CD4-positive, alpha-beta T cell (primary cell): ENCODE measurements at regions not wholly inside any gene's neighbourhood (a gene's known extent, or its start where the extent isn't known, plus 50 kb on each side); places are given as distances from the start of the nearest gene placed in this dataset.

Source experiments
- ATAC-seq: fragments of 200-7000 bp; cut with Tn5 transposase; one replicate; pipeline ENCODE4 v1.10.0; 2022; ENCODE audit warnings: mild to moderate bottlenecking; ENCODE audit not compliant: poor library complexity
- CTCF ChIA-PET: fragments of 350-600 bp; sonication (Branson Sonifier 250); formaldehyde crosslinking; loops from one replicate; lab custom pipeline; 2021; ENCODE audit warnings: antibody characterized with exemption, inconsistent platforms; lab: Charles Lee
- POLR2A ChIA-PET: fragments of 350-600 bp; sonication (Branson Sonifier 250); formaldehyde crosslinking; loops from one replicate; lab custom pipeline; 2021; ENCODE audit warnings: antibody characterized with exemption, inconsistent platforms; lab: Charles Lee
- DNase-seq, 14 experiments: peaks; one replicate each; pipeline ENCODE4 v3.0.0-alpha.2; 2013 to 2020; ENCODE audit warnings: mixed read lengths in 2 of 14
- H3K27ac ChIP-seq, 2 donors: one replicate each; pipeline versions ENCODE4 v1.5.1 to v1.7.0; 2013; ENCODE audit warnings: low read length in 2 of 2, low read depth in 1 of 2, mild to moderate bottlenecking in 1 of 2
- H3K27me3 ChIP-seq, 2 experiments: 1 replicate in 1 of 2; 2 replicates in 1 of 2; pipeline versions ENCODE4 v1.6.1 to v1.7.0; 2013; ENCODE audit warnings: low read length in 2 of 2, control low read depth in 1 of 2, mild to moderate bottlenecking in 1 of 2, moderate library complexity in 1 of 2; ENCODE audit not compliant: insufficient read depth in 2 of 2, control insufficient read depth in 1 of 2
- H3K36me3 ChIP-seq: one replicate; pipeline ENCODE4 v1.6.1; 2013; ENCODE audit warnings: low read length, control low read depth; ENCODE audit not compliant: insufficient read depth
- H3K4me1 ChIP-seq: one replicate; pipeline ENCODE4 v1.6.1; 2013; ENCODE audit warnings: low read length, control low read depth; ENCODE audit not compliant: insufficient read depth
- H3K4me3 ChIP-seq: one replicate; pipeline ENCODE4 v1.5.1; 2013; ENCODE audit warnings: mild to moderate bottlenecking, low read length, moderate library complexity
- H3K9me3 ChIP-seq, 2 experiments: 1 replicate in 1 of 2; 2 replicates in 1 of 2; pipeline versions ENCODE4 v1.6.1 to v1.7.0; 2013; ENCODE audit warnings: low read length in 2 of 2, mild to moderate bottlenecking in 2 of 2, control low read depth in 1 of 2, moderate library complexity in 1 of 2; ENCODE audit not compliant: control insufficient read depth in 1 of 2, insufficient read depth in 1 of 2
- H3K27ac Mint-ChIP-seq: one replicate; pipeline ENCODE4 v1.8.0; 2020; ENCODE audit warnings: mixed read lengths
- H3K27me3 Mint-ChIP-seq: one replicate; pipeline ENCODE4 v1.8.0; 2021; ENCODE audit warnings: mixed read lengths
- H3K36me3 Mint-ChIP-seq: one replicate; pipeline ENCODE4 v1.8.0; 2021; ENCODE audit warnings: low read depth, mixed read lengths
- H3K4me1 Mint-ChIP-seq: one replicate; pipeline ENCODE4 v1.8.0; 2021; ENCODE audit warnings: low read depth, mixed read lengths
- H3K4me3 Mint-ChIP-seq: one replicate; pipeline ENCODE4 v1.8.0; 2020; ENCODE audit warnings: mild to moderate bottlenecking, mixed read lengths
- H3K9me3 Mint-ChIP-seq: one replicate; pipeline ENCODE4 v1.8.0; 2020; ENCODE audit warnings: mixed read lengths
- intact Hi-C, 2 experiments: fragments of 100-400 bp; cut with DNase I in 1 of 2; cut with micrococcal nuclease in 1 of 2; formaldehyde crosslinking; loops; one replicate each; pipeline versions ENCODE4 v1.15.1 to v1.9.0; 2023 to 2025; cut with DNase I, micrococcal nuclease
- TF ChIP-seq, protein P1 (sequence below): fragments of 200-600 bp; IDR thresholded peaks from one replicate; pipeline ENCODE4 v1.8.0; 2022; ENCODE audit warnings: antibody characterized with exemption, mild to moderate bottlenecking

DNA sequence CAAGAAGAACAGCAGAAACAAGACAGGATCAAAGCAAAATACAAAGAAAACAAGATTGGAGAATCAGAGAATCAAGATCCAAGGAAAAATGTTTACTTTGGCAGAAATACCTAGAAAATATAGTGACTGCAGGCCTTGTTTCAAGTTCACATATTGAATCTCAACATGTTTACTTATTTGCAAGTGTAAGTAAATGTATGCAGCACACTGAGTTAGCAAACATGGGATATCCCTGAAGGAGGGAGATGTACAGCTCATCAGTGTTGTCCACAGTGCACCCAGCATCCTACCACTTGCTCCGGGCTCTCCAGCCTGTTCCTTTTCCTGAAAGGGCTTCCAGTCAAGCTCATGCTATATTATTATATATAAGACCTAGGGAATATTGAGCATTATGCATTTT, 319.5 kb downstream of the PRL start:
- no peak overlapping the region for H3K4me3 Mint-ChIP-seq
- Histone ChIP-seq H3K27ac (no peak overlapping the region), H3K9me3 (no peaks in the 10 kb centered on the region), H3K4me1 (no peaks in the 10 kb centered on the region), H3K27me3 (no peaks in the 10 kb centered on the region), H3K36me3 (no peaks in the 10 kb centered on the region), H3K4me3 (no peak overlapping the region)
- CTCF ChIA-PET: no interaction called here
- no peak overlapping the region for H3K27ac Mint-ChIP-seq
- H3K36me3 Mint-ChIP-seq: no peaks in the 10 kb centered on the region
- no peak for DNase-seq
- TF ChIP-seq, protein P1, sequence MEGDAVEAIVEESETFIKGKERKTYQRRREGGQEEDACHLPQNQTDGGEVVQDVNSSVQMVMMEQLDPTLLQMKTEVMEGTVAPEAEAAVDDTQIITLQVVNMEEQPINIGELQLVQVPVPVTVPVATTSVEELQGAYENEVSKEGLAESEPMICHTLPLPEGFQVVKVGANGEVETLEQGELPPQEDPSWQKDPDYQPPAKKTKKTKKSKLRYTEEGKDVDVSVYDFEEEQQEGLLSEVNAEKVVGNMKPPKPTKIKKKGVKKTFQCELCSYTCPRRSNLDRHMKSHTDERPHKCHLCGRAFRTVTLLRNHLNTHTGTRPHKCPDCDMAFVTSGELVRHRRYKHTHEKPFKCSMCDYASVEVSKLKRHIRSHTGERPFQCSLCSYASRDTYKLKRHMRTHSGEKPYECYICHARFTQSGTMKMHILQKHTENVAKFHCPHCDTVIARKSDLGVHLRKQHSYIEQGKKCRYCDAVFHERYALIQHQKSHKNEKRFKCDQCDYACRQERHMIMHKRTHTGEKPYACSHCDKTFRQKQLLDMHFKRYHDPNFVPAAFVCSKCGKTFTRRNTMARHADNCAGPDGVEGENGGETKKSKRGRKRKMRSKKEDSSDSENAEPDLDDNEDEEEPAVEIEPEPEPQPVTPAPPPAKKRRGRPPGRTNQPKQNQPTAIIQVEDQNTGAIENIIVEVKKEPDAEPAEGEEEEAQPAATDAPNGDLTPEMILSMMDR: no peak
- H3K4me1 Mint-ChIP-seq: no peaks in the 10 kb centered on the region
- no peak for ATAC-seq
- H3K27me3 Mint-ChIP-seq: no peaks in the 10 kb centered on the region
- POLR2A ChIA-PET: no interaction called here
- intact Hi-C loops: no loop called here
- H3K9me3 Mint-ChIP-seq: no peaks in the 10 kb centered on the region

DNA sequence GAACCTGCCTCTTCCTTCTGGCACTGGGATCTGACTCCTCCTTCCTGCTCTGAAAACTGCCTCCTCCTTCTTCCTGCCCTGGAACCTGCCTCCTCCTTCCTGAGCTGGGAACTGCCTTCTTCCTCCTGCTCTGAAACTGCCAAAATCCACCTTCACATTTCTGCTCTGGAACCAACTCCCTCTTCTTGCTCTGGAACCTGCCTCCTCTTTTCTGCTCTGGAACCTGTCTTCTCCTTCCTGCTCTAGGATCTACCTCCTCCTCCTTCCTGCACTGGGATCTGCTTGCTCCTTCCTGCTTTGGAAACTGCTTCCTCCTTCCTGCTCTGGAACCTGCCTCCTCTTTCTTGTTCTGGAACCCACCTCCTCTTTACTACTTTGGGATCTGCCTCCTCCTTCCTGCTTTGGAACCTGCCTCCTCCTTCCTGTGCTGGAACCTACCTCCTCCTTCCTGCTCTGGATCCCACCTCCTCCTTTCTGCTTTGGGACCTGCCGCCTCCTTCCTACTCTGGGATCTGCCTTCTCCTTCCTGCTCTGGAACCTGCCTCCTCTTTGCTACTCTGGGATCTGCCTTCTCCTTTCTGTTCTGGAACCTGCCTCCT, 315.5 kb downstream of the PRL start:
- CTCF ChIA-PET: no interaction called here
- intact Hi-C loops: no loop called here

DNA sequence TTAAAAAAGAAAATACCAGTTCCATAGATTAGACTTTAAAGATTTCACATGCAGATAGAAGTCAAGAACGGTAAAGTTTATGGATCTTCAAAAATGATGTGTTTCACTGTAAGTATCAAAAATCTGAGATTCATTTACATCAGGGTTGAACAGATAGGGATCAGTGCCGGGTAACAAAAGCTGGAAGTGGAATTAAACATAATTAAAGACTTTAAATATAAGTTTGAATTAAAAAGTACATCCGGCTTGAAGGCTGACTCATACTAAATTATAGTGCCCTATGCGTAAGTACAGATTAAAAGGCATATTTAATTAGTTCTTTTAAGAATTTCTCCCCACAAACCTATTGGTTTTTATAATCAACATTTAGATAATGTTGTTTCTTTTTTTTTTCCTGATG, 312.7 kb downstream of the PRL start:
- Histone ChIP-seq H3K27ac (no peak overlapping the region), H3K36me3 (no peaks in the 10 kb centered on the region), H3K9me3 (no peaks in the 10 kb centered on the region), H3K4me1 (peaks cover 3% of the 10 kb centered on the region), H3K27me3 (no peaks in the 10 kb centered on the region), H3K4me3 (no peak overlapping the region)
- ATAC-seq (no peak), DNase-seq (no peak)
- TF ChIP-seq, protein P1: no peak
- Mint-ChIP-seq H3K36me3 (no peaks in the 10 kb centered on the region), H3K27ac (no peak overlapping the region), H3K27me3 (no peaks in the 10 kb centered on the region), H3K4me1 (peaks cover 17% of the 10 kb centered on the region), H3K4me3 (no peak overlapping the region), H3K9me3 (no peaks in the 10 kb centered on the region)
- intact Hi-C loops: no loop called here
- ChIA-PET POLR2A (no interaction called here), CTCF (no interaction called here)

More for the DNA sequence above, 315.5 kb downstream of the PRL start:
- H3K27ac Mint-ChIP-seq: no peak overlapping the region
- no peaks in the 10 kb centered on the region for H3K4me1 ChIP-seq
- DNase-seq: no peak
- POLR2A ChIA-PET: no interaction called here
- H3K9me3 Mint-ChIP-seq: no peaks in the 10 kb centered on the region
- no peaks in the 10 kb centered on the region for H3K36me3 Mint-ChIP-seq
- H3K4me1 Mint-ChIP-seq: no peaks in the 10 kb centered on the region
- H3K9me3 ChIP-seq: no peaks in the 10 kb centered on the region
- ATAC-seq: no peak
- no peaks in the 10 kb centered on the region for H3K27me3 Mint-ChIP-seq
- no peaks in the 10 kb centered on the region for H3K27me3 ChIP-seq
- H3K27ac ChIP-seq: no peak overlapping the region
- H3K36me3 ChIP-seq: no peaks in the 10 kb centered on the region
- no peak overlapping the region for H3K4me3 ChIP-seq
- TF ChIP-seq, protein P1: no peak
- H3K4me3 Mint-ChIP-seq: no peak overlapping the region
